HepG2 (cell line): ENCODE measurements at regions not wholly inside any gene's neighbourhood (a gene's known extent, or its start where the extent isn't known, plus 50 kb on each side); places are given as distances from the start of the nearest gene placed in this dataset.

Experiments used
- CSRNP1 ChIP-seq: sonication (generic); formaldehyde crosslinking; IDR thresholded peaks from 2 replicates; pipeline ENCODE4 v1.8.1; 2023; ENCODE audit warnings: mild to moderate bottlenecking, missing genetic modification reagents
- YY1 ChIP-seq: IDR thresholded peaks from 2 replicates; pipeline ENCODE4 v1.6.1; 2011; ENCODE audit warnings: low read length, low read depth, moderate library complexity, mild to moderate bottlenecking; ENCODE audit not compliant: insufficient read depth, insufficient replicate concordance
- ZFX ChIP-seq: sonication (generic); formaldehyde crosslinking; IDR thresholded peaks from 2 replicates; pipeline ENCODE4 v1.4.0; 2020; ENCODE audit warnings: mild to moderate bottlenecking, low read depth, missing genetic modification reagents, moderate library complexity

GRCh38 chr1:219401724-219402625, 210.9 kb downstream of the ZC3H11B start:
- TF ChIP-seq CSRNP1 (CRISPR knock-in tag) (no peak), YY1 (no peak), ZFX (no peak)
